SK-N-MC (cell line): ENCODE measurements at regions not wholly inside any gene's neighbourhood (a gene's known extent, or its start where the extent isn't known, plus 50 kb on each side); places are given as distances from the start of the nearest gene placed in this dataset.
A peak's percentile ranks its signal among the peaks of the same experiment; 100 is the strongest.

Source experiments
- DNase-seq: peaks from one replicate; pipeline ENCODE4 v3.0.0-alpha.2; 2011; ENCODE audit warnings: low read depth, low spot score
- H3K27ac ChIP-seq: fragments of 200-600 bp; sonication (generic); 2 replicates; pipeline ENCODE4 v1.5.1; 2016; ENCODE audit warnings: mixed run types
- H3K36me3 ChIP-seq: fragments of 200-600 bp; sonication (generic); 2 replicates; pipeline ENCODE4 v1.6.1; 2017; ENCODE audit warnings: antibody characterized with exemption, low read length, mixed read lengths; ENCODE audit not compliant: insufficient read depth
- H3K4me3 ChIP-seq: fragments of 200-600 bp; sonication (generic); 2 replicates; pipeline ENCODE4 v1.5.1; 2016
- H3K9ac ChIP-seq: fragments of 200-600 bp; sonication (generic); 2 replicates; pipeline ENCODE4 v1.8.0; 2017; ENCODE audit warnings: mixed run types, mixed read lengths; ENCODE audit not compliant: insufficient read length
- H3K9me3 ChIP-seq: fragments of 200-600 bp; sonication (generic); 2 replicates; pipeline ENCODE4 v1.6.1; 2017; ENCODE audit warnings: low read depth, mild to moderate bottlenecking, antibody characterized with exemption, low read length, moderate library complexity, mixed read lengths
- EZH2 ChIP-seq: fragments of 200-600 bp; sonication (generic); IDR thresholded peaks from one replicate; pipeline ENCODE4 v1.6.1; 2017; ENCODE audit warnings: antibody characterized with exemption
- FOXP2 ChIP-seq: optimal IDR thresholded peaks from 2 replicates; pipeline ENCODE3; 2011; ENCODE audit warnings: mild to moderate bottlenecking, moderate library complexity; ENCODE audit not compliant: insufficient read depth; ENCODE audit errors: extremely low read length, control extremely low read depth
- POLR2AphosphoS5 ChIP-seq: IDR thresholded peaks from 2 replicates; pipeline ENCODE4 v1.6.1; 2012; ENCODE audit warnings: mild to moderate bottlenecking, low read depth, low read length, borderline replicate concordance

GRCh38 chr3:151557068-151557840 lies 96.4 kb upstream of the IGSF10 start:
- Histone ChIP-seq H3K9me3 (no peaks in the 10 kb centered on the region), H3K9ac (no peak overlapping the region), H3K36me3 (no peaks in the 10 kb centered on the region), H3K4me3 (no peak overlapping the region), H3K27ac (0 out of 2 replicates have a peak overlapping the region, but pooled peaks have one; percentile 20)
- no peak for TF ChIP-seq POLR2AphosphoS5
- TF ChIP-seq EZH2 = no peak
- TF ChIP-seq FOXP2 = no peak
- DNase-seq = no peak

GRCh38 chr3:151556596-151556995 lies 95.7 kb upstream of the IGSF10 start:
- H3K27ac ChIP-seq = peak overlapping the region; percentile 15; the same call in 1 of the 2 replicates
- no peaks in the 10 kb centered on the region for H3K36me3 ChIP-seq
- TF ChIP-seq POLR2AphosphoS5 = no peak
- H3K9me3 ChIP-seq = no peaks in the 10 kb centered on the region
- H3K4me3 ChIP-seq = no peak overlapping the region
- H3K9ac ChIP-seq = no peak overlapping the region
- no peak for DNase-seq

GRCh38 chr3:151555523-151555922 lies 94.7 kb upstream of the IGSF10 start:
- Histone ChIP-seq H3K4me3 (no peak overlapping the region), H3K9ac (peak overlapping the region; percentile 44), H3K27ac (0 out of 2 replicates have a peak overlapping the region, but pooled peaks have one; percentile 1), H3K9me3 (no peaks in the 10 kb centered on the region), H3K36me3 (no peaks in the 10 kb centered on the region)
- TF ChIP-seq POLR2AphosphoS5 (no peak), FOXP2 (no peak), EZH2 (no peak)
- no peak for DNase-seq

- H3K36me3 ChIP-seq = no peaks in the 10 kb centered on the region
- no peaks in the 10 kb centered on the region for H3K9me3 ChIP-seq
- DNase-seq = no peak
- no peak overlapping the region; the same call in 1 of the 2 replicates for H3K27ac ChIP-seq
- H3K9ac ChIP-seq = no peak overlapping the region
- H3K4me3 ChIP-seq = no peak overlapping the region
- TF ChIP-seq EZH2 (no peak), POLR2AphosphoS5 (no peak), FOXP2 (no peak)
These were observed 93.0 kb upstream of the IGSF10 start for GRCh38 chr3:151553888-151554287.

GRCh38 chr3:151552589-151552988 lies 91.7 kb upstream of the IGSF10 start:
- DNase-seq = peak; percentile 94
- Histone ChIP-seq H3K36me3 (no peaks in the 10 kb centered on the region), H3K9ac (no peak overlapping the region), H3K9me3 (no peaks in the 10 kb centered on the region), H3K4me3 (peak overlapping the region; percentile 32; the same call in 1 of the 2 replicates), H3K27ac (peak overlapping the region; percentile 81)
- TF ChIP-seq EZH2 = no peak
- no peak for TF ChIP-seq FOXP2
- TF ChIP-seq POLR2AphosphoS5 = no peak; the same call in 1 of the 2 replicates

- Histone ChIP-seq H3K9ac (no peak overlapping the region), H3K4me3 (peak overlapping the region; percentile 19), H3K9me3 (no peaks in the 10 kb centered on the region), H3K27ac (peak overlapping the region; percentile 6; the same call in 1 of the 2 replicates), H3K36me3 (no peaks in the 10 kb centered on the region)
- no peak for DNase-seq
- TF ChIP-seq POLR2AphosphoS5 = no peak
- TF ChIP-seq FOXP2 = no peak
These were observed 89.8 kb upstream of the IGSF10 start for GRCh38 chr3:151550642-151551041.

GRCh38 chr3:151550025-151550618 lies 89.3 kb upstream of the IGSF10 start:
- Histone ChIP-seq H3K9ac (no peak overlapping the region), H3K27ac (peak overlapping the region; percentile 6), H3K36me3 (no peaks in the 10 kb centered on the region), H3K9me3 (no peaks in the 10 kb centered on the region), H3K4me3 (peak overlapping the region; percentile 19)
- TF ChIP-seq FOXP2 = no peak
- TF ChIP-seq EZH2 = no peak
- TF ChIP-seq POLR2AphosphoS5 = no peak
- DNase-seq = no peak

- no peak overlapping the region for H3K9ac ChIP-seq
- no peak for DNase-seq
- H3K4me3 ChIP-seq = no peak overlapping the region
- no peaks in the 10 kb centered on the region for H3K9me3 ChIP-seq
- TF ChIP-seq EZH2 (no peak), POLR2AphosphoS5 (no peak), FOXP2 (no peak)
- H3K27ac ChIP-seq = peak overlapping the region; percentile 40; the same call in 1 of the 2 replicates
- H3K36me3 ChIP-seq = no peaks in the 10 kb centered on the region
These were observed 87.3 kb upstream of the IGSF10 start for GRCh38 chr3:151548195-151548594.
